Keratinocyte (primary cell): ENCODE measurements at regions not wholly inside any gene's neighbourhood (a gene's known extent, or its start where the extent isn't known, plus 50 kb on each side); places are given as distances from the start of the nearest gene placed in this dataset.
A peak's percentile ranks its signal among the peaks of the same experiment; 100 is the strongest.

ENCODE experiments used
- EZH2 ChIP-seq: IDR thresholded peaks from one replicate; pipeline ENCODE4 v1.6.1; 2012; ENCODE audit warnings: inconsistent platforms, mild to moderate bottlenecking, low read length, moderate library complexity
- TF ChIP-seq, protein P1 (sequence below), 3 experiments: IDR thresholded peaks in 1 of 3; conservative IDR thresholded peaks in 1 of 3; optimal IDR thresholded peaks in 1 of 3; 2 replicates in 2 of 3; 3 replicates in 1 of 3; pipeline versions ENCODE3 to v1.5.1; 2011; ENCODE audit warnings: low read length in 3 of 3, mild to moderate bottlenecking in 3 of 3, moderate library complexity in 2 of 3, control low read depth in 1 of 3, inconsistent platforms in 1 of 3; ENCODE audit not compliant: insufficient read depth in 2 of 3; ENCODE audit errors: extremely low read depth in 1 of 3

DNA sequence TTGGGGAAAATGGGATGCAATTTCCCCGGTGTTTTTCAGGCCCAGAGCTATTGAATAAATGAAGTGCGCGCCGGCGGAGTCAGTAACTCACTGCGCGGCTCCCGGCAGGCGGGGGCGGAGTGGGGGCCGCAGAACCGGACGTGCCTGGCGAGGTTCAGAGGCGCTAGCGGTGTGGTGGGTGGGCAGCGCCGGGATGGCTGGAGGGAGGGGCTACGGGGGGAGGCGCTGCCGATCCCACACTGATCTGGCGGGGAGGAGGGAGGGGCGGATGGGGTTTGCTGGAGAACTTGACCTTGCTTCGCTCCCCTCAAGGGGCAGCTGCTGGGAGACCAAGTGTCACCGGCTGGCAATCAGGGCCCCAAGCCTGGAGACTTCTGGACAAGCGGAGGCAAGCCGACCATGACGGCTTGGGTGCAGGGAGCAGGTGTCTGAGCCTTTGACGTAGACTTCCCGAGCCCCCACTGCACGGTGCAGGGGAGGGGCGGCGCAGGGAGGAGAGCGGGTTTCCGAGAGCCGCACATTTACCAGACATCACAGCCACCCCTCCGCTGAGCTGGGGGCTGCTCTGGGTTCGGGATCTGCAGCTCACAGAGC lies 174.1 kb upstream of the RTL1 start:
- TF ChIP-seq, protein P1, sequence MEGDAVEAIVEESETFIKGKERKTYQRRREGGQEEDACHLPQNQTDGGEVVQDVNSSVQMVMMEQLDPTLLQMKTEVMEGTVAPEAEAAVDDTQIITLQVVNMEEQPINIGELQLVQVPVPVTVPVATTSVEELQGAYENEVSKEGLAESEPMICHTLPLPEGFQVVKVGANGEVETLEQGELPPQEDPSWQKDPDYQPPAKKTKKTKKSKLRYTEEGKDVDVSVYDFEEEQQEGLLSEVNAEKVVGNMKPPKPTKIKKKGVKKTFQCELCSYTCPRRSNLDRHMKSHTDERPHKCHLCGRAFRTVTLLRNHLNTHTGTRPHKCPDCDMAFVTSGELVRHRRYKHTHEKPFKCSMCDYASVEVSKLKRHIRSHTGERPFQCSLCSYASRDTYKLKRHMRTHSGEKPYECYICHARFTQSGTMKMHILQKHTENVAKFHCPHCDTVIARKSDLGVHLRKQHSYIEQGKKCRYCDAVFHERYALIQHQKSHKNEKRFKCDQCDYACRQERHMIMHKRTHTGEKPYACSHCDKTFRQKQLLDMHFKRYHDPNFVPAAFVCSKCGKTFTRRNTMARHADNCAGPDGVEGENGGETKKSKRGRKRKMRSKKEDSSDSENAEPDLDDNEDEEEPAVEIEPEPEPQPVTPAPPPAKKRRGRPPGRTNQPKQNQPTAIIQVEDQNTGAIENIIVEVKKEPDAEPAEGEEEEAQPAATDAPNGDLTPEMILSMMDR (optimal IDR thresholded peaks at IDR 0.05 in 1 of 3, IDR thresholded peaks at IDR 0.05 in 1 of 3, conservative IDR thresholded peaks at IDR 0.05 in 1 of 3; ENCODE audit: extremely low read depth in 1 of 3, insufficient read depth in 2 of 3, low read length in 3 of 3): no peak
- TF ChIP-seq EZH2: peak; percentile 75
